K562 (cell line): ENCODE measurements at regions not wholly inside any gene's neighbourhood (a gene's known extent, or its start where the extent isn't known, plus 50 kb on each side); places are given as distances from the start of the nearest gene placed in this dataset.

Experiments used
- ATAC-seq: fragments of 200-7000 bp; cut with Tn5 transposase; 3 replicates; pipeline ENCODE4 v1.9.1; 2020; ENCODE audit warnings: moderate library complexity
- BruUV-seq: library from RNA; stranded (reverse); fragments of 400-500 nt; replicated peaks from 2 replicates; lab custom pipeline; 2021; lab: Mats Ljungman, UMichigan
- CTCF ChIA-PET: fragments of 300-600 bp; formaldehyde crosslinking; extraction: SDS; loops from one replicate; lab custom pipeline; 2021; ENCODE audit warnings: low intra/inter-chr PET ratio; lab: Yijun Ruan, JAX
- POLR2A ChIA-PET: fragments of 300-600, 350-650 bp; sonication (Branson Sonifier 250); formaldehyde crosslinking; extraction: SDS; loops from one replicate; lab custom pipeline; 2021; ENCODE audit warnings: antibody characterized with exemption, inconsistent platforms; lab: Yijun Ruan, JAX
- DNase-seq, 4 experiments: peaks; one replicate each; pipeline versions ENCODE4 v3.0.0 to v3.0.0-alpha.2; 2011 to 2018; ENCODE audit warnings: low spot score in 3 of 4, mixed read lengths in 3 of 4; ENCODE audit errors: extremely low read depth in 1 of 4
- FAIRE-seq: peaks from 2 replicates; lab custom pipeline; 2011; peaks lifted over from hg19 to GRCh38; lab: Jason Lieb, UNC
- H2AFZ ChIP-seq: 2 replicates; pipeline ENCODE4 v1.6.0; 2011; ENCODE audit warnings: low read depth, low read length, control low read depth, inconsistent platforms
- H3K27ac ChIP-seq: fragments of 200-600 bp; 3 replicates; pipeline ENCODE4 v1.8.0; 2011; ENCODE audit warnings: low read depth, mild to moderate bottlenecking, control low read depth, inconsistent platforms, low read length, moderate library complexity, mixed read lengths; ENCODE audit errors: extremely low read depth
- H3K27me3 ChIP-seq, 2 experiments: fragments of 300-600 bp in 1 of 2; 2 replicates in 1 of 2; 3 replicates in 1 of 2; pipeline versions ENCODE4 v1.6.0 to v1.8.0; 2011; ENCODE audit warnings: inconsistent platforms in 2 of 2, low read length in 2 of 2, mild to moderate bottlenecking in 1 of 2, mixed read lengths in 1 of 2, moderate library complexity in 1 of 2; ENCODE audit not compliant: control insufficient read depth in 2 of 2, insufficient read depth in 2 of 2
- H3K36me3 ChIP-seq: fragments of 300-600 bp; 3 replicates; pipeline ENCODE4 v1.8.0; 2011; ENCODE audit warnings: mild to moderate bottlenecking, low read length, inconsistent platforms; ENCODE audit not compliant: control insufficient read depth, insufficient read depth
- H3K4me1 ChIP-seq, 2 experiments: fragments of 200-600 bp in 1 of 2; replicated peaks in 1 of 2; 2 replicates in 1 of 2; 3 replicates in 1 of 2; pipeline versions ENCODE4 v1.5.1 to v1.8.0; 2011; ENCODE audit warnings: inconsistent platforms in 2 of 2, low read length in 2 of 2, mild to moderate bottlenecking in 1 of 2, mixed read lengths in 1 of 2, moderate library complexity in 1 of 2; ENCODE audit not compliant: control insufficient read depth in 2 of 2, insufficient read depth in 2 of 2
- H3K4me2 ChIP-seq: 2 replicates; pipeline ENCODE4 v1.6.1; 2011; ENCODE audit warnings: low read length, control low read depth, inconsistent platforms, mixed read lengths; ENCODE audit not compliant: insufficient read depth
- H3K4me3 ChIP-seq: fragments of 200-600 bp; sonication (generic), shearing (Covaris generic); 2 replicates; pipeline ENCODE4 v1.5.1; 2016; ENCODE audit warnings: control low read depth, inconsistent platforms
- H3K79me2 ChIP-seq: fragments of 200-600 bp; 3 replicates; pipeline ENCODE4 v1.8.0; 2011; ENCODE audit warnings: low read length, inconsistent platforms; ENCODE audit not compliant: control insufficient read depth, insufficient read depth
- H3K9ac ChIP-seq, 2 experiments: 2 replicates each; pipeline versions ENCODE4 v1.6.0 to v1.6.1; 2011; ENCODE audit warnings: low read depth in 2 of 2, low read length in 2 of 2, control low read depth in 1 of 2, inconsistent platforms in 1 of 2, mild to moderate bottlenecking in 1 of 2, mixed read lengths in 1 of 2; ENCODE audit not compliant: insufficient read depth in 1 of 2
- H3K9me1 ChIP-seq: one replicate; pipeline ENCODE4 v1.6.0; 2011; ENCODE audit warnings: inconsistent platforms, mild to moderate bottlenecking, low read length, moderate library complexity; ENCODE audit not compliant: control insufficient read depth, insufficient read depth
- H3K9me3 ChIP-seq: replicated peaks from 2 replicates; pipeline ENCODE4 v1.5.1; 2011; ENCODE audit warnings: low read depth, low read length, inconsistent platforms; ENCODE audit not compliant: control insufficient read depth, insufficient read depth
- H4K20me1 ChIP-seq: replicated peaks from 2 replicates; pipeline ENCODE4 v1.6.1; 2011; ENCODE audit warnings: low read length, inconsistent platforms, mixed read lengths; ENCODE audit not compliant: control insufficient read depth, insufficient read depth
- BHLHE40 ChIP-seq: IDR thresholded peaks from 2 replicates; pipeline ENCODE4 v1.6.1; 2011; ENCODE audit warnings: low read length, improper control_type of control experiment
- FOXK2 ChIP-seq, 2 experiments: fragments of 450-650 bp; IDR thresholded peaks in 1 of 2; conservative IDR thresholded peaks in 1 of 2; 2 replicates each; pipeline ENCODE4 v1.6.1; 2016; ENCODE audit warnings: low read depth in 2 of 2, mild to moderate bottlenecking in 1 of 2
- HMBOX1 ChIP-seq: sonication (generic); IDR thresholded peaks from 2 replicates; pipeline ENCODE4 v1.6.1; 2016
- KDM4B ChIP-seq, 2 experiments: fragments of 450-650 bp in 1 of 2; sonication (generic) in 1 of 2; IDR thresholded peaks; 2 replicates each; pipeline ENCODE4 v1.6.1; 2016 to 2017; ENCODE audit warnings: borderline replicate concordance in 2 of 2, antibody characterized with exemption in 1 of 2, low read depth in 1 of 2, mild to moderate bottlenecking in 1 of 2
- MEIS2 ChIP-seq: fragments of 450-650 bp; IDR thresholded peaks from 2 replicates; pipeline ENCODE4 v1.6.1; 2014; ENCODE audit warnings: mild to moderate bottlenecking; ENCODE audit not compliant: partially characterized antibody
- NKRF ChIP-seq: fragments of 450-650 bp; IDR thresholded peaks from 2 replicates; pipeline ENCODE4 v1.6.1; 2016; ENCODE audit warnings: borderline replicate concordance
- PRPF4 ChIP-seq: fragments of 200-400 bp; formaldehyde crosslinking; IDR thresholded peaks from one replicate; pipeline ENCODE4 v1.6.1; 2017; ENCODE audit warnings: low read length, low read depth, mild to moderate bottlenecking; ENCODE audit not compliant: insufficient read depth, poor library complexity, severe bottlenecking
- ZNF395 ChIP-seq: fragments of 200-800 bp; sonication (Bioruptor generic); IDR thresholded peaks from 2 replicates; pipeline ENCODE4 v1.6.1; 2017; ENCODE audit warnings: missing genetic modification characterization, missing compliant biosample characterization
- ZNF551 ChIP-seq: fragments of 250-450 bp; sonication (Bioruptor Pico); IDR thresholded peaks from 2 replicates; pipeline ENCODE4 v1.5.0; 2021; ENCODE audit warnings: mild to moderate bottlenecking, moderate library complexity
- ZNF695 ChIP-seq: fragments of 450-650 bp; formaldehyde crosslinking; IDR thresholded peaks from 2 replicates; pipeline ENCODE4 v1.4.0; 2020; ENCODE audit warnings: mild to moderate bottlenecking, moderate library complexity
- ZZZ3 ChIP-seq: fragments of 450-650 bp; IDR thresholded peaks from 2 replicates; pipeline ENCODE4 v1.6.1; 2016; ENCODE audit warnings: antibody characterized with exemption, mild to moderate bottlenecking, moderate library complexity
- WGBS: fragments of 100-300 bp; shearing (Covaris generic); methylation state at CpG from one replicate; pipeline ENCODE4 v1.1.6; 2016; ENCODE audit warnings: low coverage, mixed read lengths; ENCODE audit not compliant: insufficient coverage; ENCODE audit errors: missing lambda C conversion rate; 5-methylcytosine and 5-hydroxymethylcytosine counted together
- in situ Hi-C: fragments of 300-500 bp; cut with MboI; formaldehyde crosslinking; loops from 4 replicates; pipeline ENCODE4 v1.15.0; 2018; ENCODE audit warnings: inconsistent platforms, mixed read lengths
- intact Hi-C: fragments of 100-400 bp; cut with micrococcal nuclease; formaldehyde crosslinking; loops from 2 replicates; pipeline ENCODE4 v1.14.2; 2022
- TF ChIP-seq, protein P1 (sequence below): fragments of 450-650 bp; IDR thresholded peaks from 2 replicates; pipeline ENCODE4 v1.6.1; 2018; ENCODE audit warnings: mild to moderate bottlenecking, low read depth; ENCODE audit not compliant: partially characterized antibody
- TF ChIP-seq, protein P2 (sequence below): fragments of 250-450 bp; sonication (Bioruptor Pico); IDR thresholded peaks from 2 replicates; pipeline ENCODE4 v1.5.0; 2021

GRCh38 chr5:10160241-10160640 lies 89.4 kb downstream of the ATPSCKMT start:
- no TSS peak for BruUV-seq
- intact Hi-C loops (no loop called here), in situ Hi-C loops (no loop called here)
- no peaks in the 10 kb centered on the region for H3K4me1 ChIP-seq
- H3K4me3 ChIP-seq: no peak overlapping the region
- H3K79me2 ChIP-seq: no peaks in the 10 kb centered on the region
- H3K27me3 ChIP-seq: peaks cover 0 to 4% of the 10 kb centered on the region in 2 experiments; a peak in 2 of 5 replicates
- no peaks in the 10 kb centered on the region for H4K20me1 ChIP-seq
- no peaks in the 10 kb centered on the region for H3K36me3 ChIP-seq
- H3K9me3 ChIP-seq: no peaks in the 10 kb centered on the region
- no peak for FAIRE-seq
- 2% methylated on average over 3 of the region's 3 CpGs for WGBS
- TF ChIP-seq ZNF695 (CRISPR knock-in tag): no peak
- no peak for TF ChIP-seq ZNF395
- TF ChIP-seq, protein P1, sequence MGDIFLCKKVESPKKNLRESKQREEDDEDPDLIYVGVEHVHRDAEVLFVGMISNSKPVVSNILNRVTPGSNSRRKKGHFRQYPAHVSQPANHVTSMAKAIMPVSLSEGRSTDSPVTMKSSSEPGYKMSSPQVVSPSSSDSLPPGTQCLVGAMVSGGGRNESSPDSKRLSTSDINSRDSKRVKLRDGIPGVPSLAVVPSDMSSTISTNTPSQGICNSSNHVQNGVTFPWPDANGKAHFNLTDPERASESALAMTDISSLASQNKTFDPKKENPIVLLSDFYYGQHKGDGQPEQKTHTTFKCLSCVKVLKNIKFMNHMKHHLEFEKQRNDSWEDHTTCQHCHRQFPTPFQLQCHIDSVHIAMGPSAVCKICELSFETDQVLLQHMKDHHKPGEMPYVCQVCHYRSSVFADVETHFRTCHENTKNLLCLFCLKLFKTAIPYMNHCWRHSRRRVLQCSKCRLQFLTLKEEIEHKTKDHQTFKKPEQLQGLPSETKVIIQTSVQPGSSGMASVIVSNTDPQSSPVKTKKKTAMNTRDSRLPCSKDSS: no peak
- no peak for TF ChIP-seq ZZZ3
- TF ChIP-seq KDM4B (IDR thresholded peaks at IDR 0.05; ENCODE audit: borderline replicate concordance in 2 of 2, low read depth in 1 of 2): no peak
- TF ChIP-seq ZNF551: no peak
- no peak for TF ChIP-seq NKRF
- TF ChIP-seq MEIS2: no peak
- TF ChIP-seq PRPF4: no peak
- TF ChIP-seq FOXK2 (conservative IDR thresholded peaks at IDR 0.05 in 1 of 2, IDR thresholded peaks at IDR 0.05 in 1 of 2; ENCODE audit: low read depth in 2 of 2): no peak
- TF ChIP-seq HMBOX1: no peak
- no peak for TF ChIP-seq BHLHE40
- TF ChIP-seq, protein P2, sequence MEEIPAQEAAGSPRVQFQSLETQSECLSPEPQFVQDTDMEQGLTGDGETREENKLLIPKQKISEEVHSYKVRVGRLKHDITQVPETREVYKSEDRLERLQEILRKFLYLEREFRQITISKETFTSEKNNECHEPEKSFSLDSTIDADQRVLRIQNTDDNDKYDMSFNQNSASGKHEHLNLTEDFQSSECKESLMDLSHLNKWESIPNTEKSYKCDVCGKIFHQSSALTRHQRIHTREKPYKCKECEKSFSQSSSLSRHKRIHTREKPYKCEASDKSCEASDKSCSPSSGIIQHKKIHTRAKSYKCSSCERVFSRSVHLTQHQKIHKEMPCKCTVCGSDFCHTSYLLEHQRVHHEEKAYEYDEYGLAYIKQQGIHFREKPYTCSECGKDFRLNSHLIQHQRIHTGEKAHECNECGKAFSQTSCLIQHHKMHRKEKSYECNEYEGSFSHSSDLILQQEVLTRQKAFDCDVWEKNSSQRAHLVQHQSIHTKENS (CRISPR knock-in tag): no peak
- H3K9me1 ChIP-seq: no peaks in the 10 kb centered on the region
- no peak overlapping the region for H3K9ac ChIP-seq
- DNase-seq: no peak
- CTCF ChIA-PET: no interaction called here
- ATAC-seq: no peak
- no peak overlapping the region for H3K4me2 ChIP-seq
- no peak overlapping the region for H2AFZ ChIP-seq
- no peak overlapping the region for H3K27ac ChIP-seq
- POLR2A ChIA-PET: no interaction called here
